ENCODE measurements at regions not wholly inside any gene's neighbourhood (a gene's known extent, or its start where the extent isn't known, plus 50 kb on each side); places are given as distances from the start of the nearest gene placed in this dataset.

- peaks cover 21% of the 10 kb centered on the region for H3K4me1 Mint-ChIP-seq
- Histone ChIP-seq H3K9me3 (ENCODE audit: low read depth) (no peaks in the 10 kb centered on the region), H3K4me3 (no peak overlapping the region), H3F3A (ENCODE audit: low read depth) (no peaks in the 10 kb centered on the region), H3K36me3 (no peaks in the 10 kb centered on the region), H2AFZ (replicated peaks) (no peak overlapping the region), H3K79me2 (ENCODE audit: low read depth) (no peaks in the 10 kb centered on the region), H3K9ac (no peak overlapping the region), H4K20me1 (ENCODE audit: low read depth) (no peaks in the 10 kb centered on the region), H3K4me2 (peak overlapping the region; percentile 32), H3K4me1 (peaks cover 12% of the 10 kb centered on the region), H3K27me3 (no peaks in the 10 kb centered on the region), H3K27ac (no peak overlapping the region)
- peaks cover 2% of the 10 kb centered on the region for H3K9me3 Mint-ChIP-seq
- DNase-seq (ENCODE audit: low spot score): peak; percentile 37
- no peaks in the 10 kb centered on the region for H3K36me3 Mint-ChIP-seq
- no peak overlapping the region for H3K4me3 Mint-ChIP-seq
- H3K27me3 Mint-ChIP-seq (ENCODE audit: insufficient read depth, low read depth): peaks cover 2% of the 10 kb centered on the region
- no peak for TF ChIP-seq CTCF (IDR thresholded peaks at IDR 0.05)
- no peak for TF ChIP-seq EZH2phosphoT487 (IDR thresholded peaks at IDR 0.05)
- TF ChIP-seq EZH2 (IDR thresholded peaks at IDR 0.05): no peak
- no peak overlapping the region for H3K27ac Mint-ChIP-seq
Measured at GRCh38 chr3:191119415-191120295, 79.4 kb upstream of the OSTN start.

- Mint-ChIP-seq H3K27me3 (ENCODE audit: insufficient read depth, low read depth) (peaks cover 2% of the 10 kb centered on the region), H3K4me3 (no peak overlapping the region), H3K9me3 (no peaks in the 10 kb centered on the region), H3K4me1 (no peaks in the 10 kb centered on the region), H3K27ac (no peak overlapping the region), H3K36me3 (no peaks in the 10 kb centered on the region)
- no peak overlapping the region for H3K27ac ChIP-seq
- no peaks in the 10 kb centered on the region for H4K20me1 ChIP-seq (ENCODE audit: low read depth)
- no peaks in the 10 kb centered on the region for H3K79me2 ChIP-seq (ENCODE audit: low read depth)
- no peak overlapping the region for H3K4me3 ChIP-seq
- no peak for TF ChIP-seq CTCF (IDR thresholded peaks at IDR 0.05)
- no peak for TF ChIP-seq EZH2phosphoT487 (IDR thresholded peaks at IDR 0.05)
- no peak for TF ChIP-seq EZH2 (IDR thresholded peaks at IDR 0.05)
- no peaks in the 10 kb centered on the region for H3K36me3 ChIP-seq
- no peak overlapping the region for H3K4me2 ChIP-seq
- H3K9ac ChIP-seq: no peak overlapping the region
- no peaks in the 10 kb centered on the region for H3K27me3 ChIP-seq
- H3K9me3 ChIP-seq (ENCODE audit: low read depth): no peaks in the 10 kb centered on the region
- H2AFZ ChIP-seq (replicated peaks): no peak overlapping the region
- DNase-seq (ENCODE audit: low spot score): no peak
- H3F3A ChIP-seq (ENCODE audit: low read depth): no peaks in the 10 kb centered on the region
- no peaks in the 10 kb centered on the region for H3K4me1 ChIP-seq
Measured at GRCh38 chr3:191111722-191112121, 87.3 kb upstream of the OSTN start.

GRCh38 chr3:191105418-191105817 is 93.6 kb upstream of the OSTN start:
- Mint-ChIP-seq H3K27me3 (ENCODE audit: insufficient read depth, low read depth) (no peaks in the 10 kb centered on the region), H3K4me1 (no peaks in the 10 kb centered on the region), H3K36me3 (no peaks in the 10 kb centered on the region), H3K27ac (no peak overlapping the region), H3K9me3 (no peaks in the 10 kb centered on the region), H3K4me3 (no peak overlapping the region)
- Histone ChIP-seq H3K9me3 (ENCODE audit: low read depth) (no peaks in the 10 kb centered on the region), H2AFZ (replicated peaks) (no peak overlapping the region), H3K4me3 (no peak overlapping the region), H3K36me3 (no peaks in the 10 kb centered on the region), H3K9ac (no peak overlapping the region), H3F3A (ENCODE audit: low read depth) (no peaks in the 10 kb centered on the region), H4K20me1 (ENCODE audit: low read depth) (no peaks in the 10 kb centered on the region), H3K27me3 (no peaks in the 10 kb centered on the region), H3K27ac (no peak overlapping the region), H3K79me2 (ENCODE audit: low read depth) (no peaks in the 10 kb centered on the region), H3K4me1 (no peaks in the 10 kb centered on the region), H3K4me2 (no peak overlapping the region)
- no peak for DNase-seq (ENCODE audit: low spot score)
- TF ChIP-seq EZH2 (IDR thresholded peaks at IDR 0.05) (no peak), CTCF (IDR thresholded peaks at IDR 0.05) (no peak), EZH2phosphoT487 (IDR thresholded peaks at IDR 0.05) (no peak)

All from neural progenitor cell (in vitro differentiated cells).